22Rv1 (cell line): ENCODE measurements at regions not wholly inside any gene's neighbourhood (a gene's known extent, or its start where the extent isn't known, plus 50 kb on each side); places are given as distances from the start of the nearest gene placed in this dataset.

Source experiments
- CTCF ChIP-seq: fragments of 450-650 bp; IDR thresholded peaks from 2 replicates; pipeline ENCODE4 v1.5.1; 2017; ENCODE audit warnings: mild to moderate bottlenecking
- ZFX ChIP-seq: fragments of 450-650 bp; IDR thresholded peaks from 2 replicates; pipeline ENCODE4 v1.6.1; 2017; ENCODE audit warnings: antibody characterized with exemption, borderline replicate concordance

- TF ChIP-seq CTCF, result no peak
- TF ChIP-seq ZFX, result no peak
Observed at GRCh38 chr12:90829044-90829443, 125.9 kb downstream of the CCER1 start.
